A549 (cell line): ENCODE measurements at regions not wholly inside any gene's neighbourhood (a gene's known extent, or its start where the extent isn't known, plus 50 kb on each side); places are given as distances from the start of the nearest gene placed in this dataset.

ENCODE experiments used
- ATAC-seq, 2 experiments: fragments of 200-7000 bp in 1 of 2; fragments of >200 bp in 1 of 2; cut with Nextera tagmentation in 1 of 2; cut with Tn5 transposase in 1 of 2; 3 replicates each; pipeline versions ENCODE4 v1.8.0 to v1.9.1; 2018 to 2020; ENCODE audit warnings: mild to moderate bottlenecking in 1 of 2, moderate library complexity in 1 of 2
- CTCF ChIA-PET: fragments of 300-600 bp; sonication (Branson Sonifier 250); formaldehyde crosslinking; extraction: SDS; loops from one replicate; lab custom pipeline; 2021; ENCODE audit warnings: antibody characterized with exemption, inconsistent platforms; lab: Yijun Ruan, JAX
- POLR2A ChIA-PET: fragments of 350-600 bp; formaldehyde crosslinking; extraction: SDS; loops from one replicate; lab custom pipeline; 2021; ENCODE audit warnings: antibody characterized with exemption, inconsistent platforms; lab: Yijun Ruan, JAX
- DNase-seq, 2 experiments: peaks; one replicate each; pipeline versions ENCODE4 v3.0.0 to v3.0.0-alpha.2; 2011 to 2016; ENCODE audit warnings: low read depth in 1 of 2, low spot score in 1 of 2
- FAIRE-seq: peaks from 2 replicates; lab custom pipeline; 2011; peaks lifted over from hg19 to GRCh38; lab: Jason Lieb, UNC
- H3K27ac ChIP-seq, 2 experiments: fragments of >200 bp; sonication (Bioruptor Twin); formaldehyde crosslinking; 3 replicates each; pipeline ENCODE4 v1.5.1; 2016 to 2017
- H3K4me1 ChIP-seq: fragments of >200 bp; sonication (Bioruptor Twin); formaldehyde crosslinking; 3 replicates; pipeline ENCODE4 v1.6.1; 2016
- H3K4me2 ChIP-seq: fragments of >200 bp; sonication (Bioruptor Twin); formaldehyde crosslinking; 3 replicates; pipeline ENCODE4 v1.6.1; 2016
- H3K4me3 ChIP-seq: fragments of >200 bp; sonication (Bioruptor Twin); formaldehyde crosslinking; 3 replicates; pipeline ENCODE4 v1.5.1; 2016
- H3K9me3 ChIP-seq: fragments of >200 bp; sonication (Bioruptor Twin); formaldehyde crosslinking; 3 replicates; pipeline ENCODE4 v1.6.1; 2016
- ATOH8 ChIP-seq: fragments of 250-450 bp; sonication (Bioruptor Pico); IDR thresholded peaks from 2 replicates; pipeline ENCODE4 v1.5.0; 2020; ENCODE audit warnings: low read depth, mild to moderate bottlenecking, moderate library complexity
- CBX8 ChIP-seq: fragments of 200-600 bp; sonication (generic); IDR thresholded peaks from 2 replicates; pipeline ENCODE4 v1.6.1; 2016
- CEBPB ChIP-seq, 2 experiments: fragments of >200 bp in 1 of 2; sonication (Bioruptor Twin) in 1 of 2; formaldehyde crosslinking in 1 of 2; IDR thresholded peaks; 2 replicates each; pipeline ENCODE4 v1.6.1; 2012 to 2016
- CHD4 ChIP-seq: fragments of 200-600 bp; sonication (generic); IDR thresholded peaks from 2 replicates; pipeline ENCODE4 v1.6.1; 2016; ENCODE audit warnings: antibody characterized with exemption, mild to moderate bottlenecking, borderline replicate concordance
- CTCF ChIP-seq: fragments of >200 bp; sonication (Bioruptor Twin); formaldehyde crosslinking; IDR thresholded peaks from 3 replicates; pipeline ENCODE4 v1.5.1; 2016
- ELK1 ChIP-seq: fragments of 150-350 bp; IDR thresholded peaks from 2 replicates; pipeline ENCODE4 v1.6.1; 2014; ENCODE audit warnings: low read depth, mild to moderate bottlenecking, low read length
- FOSB ChIP-seq: fragments of 250-450 bp; sonication (Bioruptor Pico); IDR thresholded peaks from 2 replicates; pipeline ENCODE4 v1.5.0; 2020; ENCODE audit warnings: mild to moderate bottlenecking, moderate library complexity
- FOSL2 ChIP-seq, 2 experiments: fragments of 450-650 bp in 1 of 2; fragments of >200 bp in 1 of 2; sonication (Bioruptor Twin) in 1 of 2; formaldehyde crosslinking; IDR thresholded peaks; 2 replicates each; pipeline versions ENCODE4 v1.5.0 to v1.6.1; 2016 to 2020; ENCODE audit warnings: mild to moderate bottlenecking in 1 of 2, moderate library complexity in 1 of 2
- FOXS1 ChIP-seq: fragments of 250-450 bp; sonication (Bioruptor Pico); IDR thresholded peaks from 2 replicates; pipeline ENCODE4 v1.5.0; 2020; ENCODE audit warnings: mild to moderate bottlenecking, moderate library complexity
- GATA3 ChIP-seq: IDR thresholded peaks from 2 replicates; pipeline ENCODE4 v1.6.1; 2012; ENCODE audit warnings: borderline replicate concordance
- HOXB13 ChIP-seq: fragments of 250-450 bp; sonication (Bioruptor Pico); IDR thresholded peaks from 2 replicates; pipeline ENCODE4 v1.5.0; 2020; ENCODE audit warnings: low read depth, mild to moderate bottlenecking, moderate library complexity
- HOXB5 ChIP-seq: fragments of 250-450 bp; sonication (Bioruptor Pico); IDR thresholded peaks from 2 replicates; pipeline ENCODE4 v1.5.0; 2020; ENCODE audit warnings: mild to moderate bottlenecking, moderate library complexity
- JUN ChIP-seq, 2 experiments: fragments of >200 bp; sonication (Bioruptor Twin); formaldehyde crosslinking; IDR thresholded peaks; 2 replicates in 1 of 2; 3 replicates in 1 of 2; pipeline ENCODE4 v1.6.1; 2016 to 2017
- MAFK ChIP-seq: fragments of 450-650 bp; IDR thresholded peaks from 2 replicates; pipeline ENCODE4 v1.6.1; 2014; ENCODE audit not compliant: partially characterized antibody
- MAX ChIP-seq: IDR thresholded peaks from 2 replicates; pipeline ENCODE4 v1.6.1; 2012
- NFE2L2 ChIP-seq: fragments of 150-350 bp; conservative IDR thresholded peaks from 2 replicates; pipeline ENCODE4 v1.6.1; 2014; ENCODE audit warnings: low read length
- POLR2A ChIP-seq: IDR thresholded peaks from 2 replicates; pipeline ENCODE4 v1.6.1; 2012; ENCODE audit warnings: mild to moderate bottlenecking, low read length
- POLR2AphosphoS2 ChIP-seq: conservative IDR thresholded peaks from 2 replicates; pipeline ENCODE4 v1.6.1; 2012; ENCODE audit warnings: low read length, improper control_type of control experiment, inconsistent platforms
- RAD21 ChIP-seq, 2 experiments: fragments of >200 bp in 1 of 2; sonication (Bioruptor Twin) in 1 of 2; formaldehyde crosslinking in 1 of 2; IDR thresholded peaks in 1 of 2; conservative IDR thresholded peaks in 1 of 2; 2 replicates in 1 of 2; 3 replicates in 1 of 2; pipeline ENCODE4 v1.6.1; 2012 to 2018; ENCODE audit warnings: inconsistent platforms in 1 of 2
- REST ChIP-seq: fragments of 200-600 bp; sonication (generic); IDR thresholded peaks from 2 replicates; pipeline ENCODE4 v1.6.1; 2016; ENCODE audit warnings: antibody characterized with exemption, mild to moderate bottlenecking, moderate library complexity
- SREBF2 ChIP-seq: fragments of 450-650 bp; IDR thresholded peaks from 2 replicates; pipeline ENCODE4 v1.6.1; 2014; ENCODE audit warnings: mild to moderate bottlenecking, moderate library complexity
- TFCP2L1 ChIP-seq: fragments of 250-450 bp; sonication (Bioruptor Pico); IDR thresholded peaks from 2 replicates; pipeline ENCODE4 v1.5.0; 2021; ENCODE audit warnings: mild to moderate bottlenecking
- ZC3H11A ChIP-seq: fragments of 450-650 bp; IDR thresholded peaks from 2 replicates; pipeline ENCODE4 v1.6.1; 2014; ENCODE audit warnings: antibody characterized with exemption, mild to moderate bottlenecking
- ZFP36 ChIP-seq: fragments of 450-650 bp; IDR thresholded peaks from 2 replicates; pipeline ENCODE4 v1.6.1; 2014; ENCODE audit warnings: borderline replicate concordance; ENCODE audit not compliant: partially characterized antibody
- ZSCAN20 ChIP-seq: fragments of 250-450 bp; sonication (Bioruptor Pico); IDR thresholded peaks from 2 replicates; pipeline ENCODE4 v1.8.0; 2022; ENCODE audit warnings: mild to moderate bottlenecking, moderate library complexity
- WGBS: methylation state at CpG from one replicate; pipeline ENCODE4 v1.1.6; 2017; ENCODE audit errors: missing lambda C conversion rate; 5-methylcytosine and 5-hydroxymethylcytosine counted together

- Histone ChIP-seq H3K4me3 (no peak overlapping the region), H3K9me3 (no peaks in the 10 kb centered on the region), H3K4me1 (no peaks in the 10 kb centered on the region), H3K4me2 (no peak overlapping the region), H3K27ac (no peak overlapping the region)
- ATAC-seq (no peak), DNase-seq (no peak), FAIRE-seq (no peak)
- ChIA-PET CTCF (no interaction called here), POLR2A (no interaction called here)
- TF ChIP-seq ZSCAN20 = no peak
- no peak for TF ChIP-seq ZC3H11A
- no peak for TF ChIP-seq FOXS1 (CRISPR knock-in tag)
- no peak for TF ChIP-seq NFE2L2
- no peak for TF ChIP-seq RAD21 (conservative IDR thresholded peaks at IDR 0.05 in 1 of 2, IDR thresholded peaks at IDR 0.05 in 1 of 2)
- no peak for TF ChIP-seq GATA3
- TF ChIP-seq SREBF2 = no peak
- no peak for TF ChIP-seq CEBPB (IDR thresholded peaks at IDR 0.05)
- TF ChIP-seq REST = no peak
- WGBS = 52% methylated on average over 3 of the region's 3 CpGs
These were observed 146.1 kb upstream of the ADGRL2 start for GRCh38 chr1:81654657-81655056.

- Histone ChIP-seq H3K4me3 (no peak overlapping the region), H3K4me2 (no peak overlapping the region), H3K27ac (no peak overlapping the region), H3K9me3 (no peaks in the 10 kb centered on the region), H3K4me1 (no peaks in the 10 kb centered on the region)
- TF ChIP-seq MAFK (no peak), ZSCAN20 (no peak), FOSL2 (IDR thresholded peaks at IDR 0.05) (no peak), FOSL2 (CRISPR knock-in tag; IDR thresholded peaks at IDR 0.05) (no peak), CHD4 (no peak), CBX8 (no peak), HOXB5 (CRISPR knock-in tag) (no peak), MAX (no peak), POLR2A (no peak), POLR2AphosphoS2 (no peak), HOXB13 (CRISPR knock-in tag) (no peak)
- ATAC-seq (no peak), FAIRE-seq (no peak), DNase-seq (no peak)
- whole genome bisulfite sequencing = 30% methylated on average over 7 of the region's 8 CpGs
- ChIA-PET POLR2A (no interaction called here), CTCF (no interaction called here)
These were observed 146.6 kb upstream of the ADGRL2 start for GRCh38 chr1:81654147-81654546.

- DNase-seq (no peak), ATAC-seq (no peak), FAIRE-seq (no peak)
- TF ChIP-seq CTCF = no peak
- no peak for TF ChIP-seq FOXS1 (CRISPR knock-in tag)
- no peak for TF ChIP-seq FOSB (CRISPR knock-in tag)
- TF ChIP-seq CHD4 = no peak
- TF ChIP-seq CBX8 = no peak
- no peak for TF ChIP-seq TFCP2L1 (CRISPR knock-in tag)
- no peak for TF ChIP-seq HOXB5 (CRISPR knock-in tag)
- no peak for TF ChIP-seq ELK1
- TF ChIP-seq JUN (IDR thresholded peaks at IDR 0.05) = no peak
- no peak for TF ChIP-seq GATA3
- TF ChIP-seq ATOH8 = no peak
- TF ChIP-seq ZFP36 = no peak
- Histone ChIP-seq H3K4me3 (no peak overlapping the region), H3K4me2 (no peak overlapping the region), H3K4me1 (no peaks in the 10 kb centered on the region), H3K27ac (no peak overlapping the region), H3K9me3 (no peaks in the 10 kb centered on the region)
- ChIA-PET CTCF (no interaction called here), POLR2A (no interaction called here)
These were observed 150.0 kb upstream of the ADGRL2 start for GRCh38 chr1:81650776-81651175.
